DMS79 treated with DMSO at 0.1 percent for 48 hours (cell line): ENCODE measurements at regions not wholly inside any gene's neighbourhood (a gene's known extent, or its start where the extent isn't known, plus 50 kb on each side); places are given as distances from the start of the nearest gene placed in this dataset.

Source experiments
- DNase-seq: peaks from one replicate; lab custom pipeline; 2025; lab: John Stamatoyannopoulos, UW

DNA sequence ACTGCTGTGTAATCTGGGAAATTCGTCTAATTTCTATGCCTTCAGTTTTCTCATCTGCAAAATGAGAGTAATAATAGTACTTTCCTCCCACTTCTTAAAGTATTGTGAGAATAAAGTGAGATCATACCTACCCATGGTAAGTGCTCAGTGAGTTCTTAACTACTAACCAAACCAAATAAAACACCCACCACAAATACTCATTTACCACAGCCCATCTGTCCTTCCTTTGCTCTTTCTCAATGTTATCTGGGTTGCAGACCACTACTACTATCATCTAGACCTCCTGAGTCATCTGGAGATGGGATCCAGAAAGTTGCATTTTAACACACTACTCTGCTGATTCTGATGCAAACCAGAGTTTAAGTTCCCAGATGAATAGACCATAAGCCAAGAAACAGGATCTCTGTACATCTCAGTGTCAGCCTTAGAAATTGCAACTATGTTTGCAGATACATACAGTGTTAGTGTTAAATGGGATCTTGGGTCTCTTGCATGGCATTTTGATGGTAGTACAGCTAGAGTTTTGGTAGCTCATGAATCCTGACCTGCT is 105.4 kb upstream of the ATP10B start:
- DNase-seq: no peak

GRCh38 chr5:160956051-160956450 is 104.0 kb upstream of the ATP10B start:
- DNase-seq: no peak

DNA sequence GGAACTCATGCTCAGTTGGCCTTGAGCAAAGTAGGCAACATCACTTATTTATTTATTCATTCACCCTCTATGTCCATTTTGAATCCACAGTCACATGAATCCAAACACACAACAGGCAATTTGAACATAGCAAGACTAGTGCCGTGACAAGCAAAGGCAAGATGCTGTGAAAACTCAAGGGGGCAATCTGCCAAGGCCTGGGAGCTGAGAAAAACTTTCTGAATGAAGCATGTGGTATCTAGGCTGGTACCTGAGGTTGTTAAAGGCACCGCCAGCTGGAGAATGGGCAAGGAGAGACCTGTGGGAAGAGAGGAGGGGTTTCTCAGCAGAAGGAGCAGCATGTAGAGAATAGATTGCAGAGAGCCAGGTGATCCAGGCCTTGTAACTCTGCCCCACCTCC is 98.3 kb upstream of the ATP10B start:
- DNase-seq: no peak

GRCh38 chr5:160940725-160941124 is 88.7 kb upstream of the ATP10B start:
- no peak for DNase-seq

DNA sequence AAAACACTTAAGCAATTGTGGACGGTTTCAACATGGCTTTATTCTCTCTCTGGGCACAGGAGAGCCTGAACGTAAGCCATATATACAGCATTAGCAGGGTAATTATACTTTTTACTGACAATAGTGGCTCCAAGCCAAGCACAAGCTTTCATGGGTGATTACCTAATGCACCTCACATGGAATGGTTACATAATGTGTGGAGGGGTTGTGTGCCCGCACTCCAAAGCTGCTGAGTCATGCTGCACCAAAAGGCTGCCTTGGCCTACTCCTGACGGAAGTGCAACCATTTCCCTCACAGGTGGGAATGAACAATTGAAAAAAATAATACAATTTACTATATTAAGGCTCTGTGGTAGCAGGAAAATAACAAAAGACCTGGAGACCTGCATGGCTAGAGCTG is 86.5 kb upstream of the ATP10B start:
- peak; percentile 3 for DNase-seq

- no peak for DNase-seq
These were observed 85.6 kb upstream of the ATP10B start for GRCh38 chr5:160937570-160937969.

DNA sequence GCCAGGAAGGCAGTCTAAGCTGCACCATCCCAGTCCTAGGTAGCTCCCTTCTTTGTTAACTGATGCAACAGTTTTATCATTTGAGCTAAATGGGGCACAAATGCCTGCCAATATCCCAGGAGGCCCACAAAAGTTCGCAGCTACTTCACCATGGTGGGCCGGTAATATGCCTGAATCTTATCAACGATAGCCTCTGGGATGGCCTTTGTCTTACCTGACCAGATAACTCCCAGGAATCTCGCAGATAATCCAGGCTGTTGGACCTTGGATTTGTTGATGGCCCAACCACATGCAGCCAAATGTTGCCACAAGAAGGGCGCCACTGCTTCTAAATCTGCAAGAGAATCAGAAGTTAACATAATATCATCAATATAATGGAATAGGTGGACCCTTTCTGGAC is 83.8 kb upstream of the ATP10B start:
- DNase-seq: no peak

DNA sequence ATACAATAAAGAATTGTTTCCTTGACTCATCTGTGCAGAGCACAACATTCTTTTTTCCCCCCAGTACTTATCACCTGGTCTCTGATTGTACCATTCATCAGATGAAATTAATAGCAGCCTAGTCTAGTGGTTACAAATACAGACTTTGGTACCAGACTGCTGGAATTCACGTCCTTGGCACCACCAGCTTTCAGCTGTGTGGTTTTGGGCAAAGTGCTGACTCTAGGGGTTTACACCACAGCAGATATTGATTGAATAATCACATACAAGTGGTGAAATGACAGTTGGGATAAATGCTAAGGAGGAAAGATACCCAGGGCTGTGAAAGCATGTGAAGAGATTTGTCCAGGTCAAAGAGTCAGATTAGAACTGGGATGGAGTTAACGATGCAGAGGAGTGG is 79.3 kb upstream of the ATP10B start:
- DNase-seq: no peak

DNA sequence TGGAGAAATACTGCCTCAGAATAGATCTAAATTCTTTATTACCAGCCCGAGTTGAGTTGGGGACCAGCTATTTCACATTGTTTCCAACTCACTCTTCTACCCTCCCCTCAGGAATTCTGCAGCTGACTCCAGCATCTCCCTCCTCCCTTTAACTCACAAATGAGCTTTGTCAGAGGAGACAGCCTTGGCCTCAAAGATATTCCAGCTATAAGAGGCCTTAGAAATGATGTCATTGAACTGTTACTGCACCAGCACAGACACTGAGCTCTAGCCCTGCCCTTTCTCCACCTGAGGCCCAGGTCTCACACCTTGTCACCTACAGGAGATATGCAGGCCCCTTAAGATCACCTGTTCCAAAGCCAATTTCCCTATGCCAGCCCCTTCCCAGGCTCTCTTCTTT is 78.4 kb upstream of the ATP10B start:
- DNase-seq: no peak

DNA sequence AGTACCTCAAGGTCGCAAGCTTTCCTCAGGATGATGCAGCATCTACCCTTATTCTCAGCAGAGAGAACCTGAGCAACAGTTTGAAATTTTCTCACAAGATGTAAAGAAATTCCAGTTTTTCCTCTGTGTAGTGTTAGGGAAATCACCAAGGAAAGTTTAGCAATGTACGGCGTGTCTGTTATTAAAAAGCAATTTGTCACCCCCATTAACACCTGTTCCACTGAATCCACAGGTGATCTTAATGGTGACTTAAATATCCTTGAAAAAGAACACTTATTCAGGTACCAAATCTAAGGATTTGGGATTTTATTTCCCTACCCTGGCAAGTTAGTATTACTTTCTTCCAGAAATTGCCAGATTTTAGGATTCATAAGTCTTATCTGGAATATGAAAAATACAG is 77.9 kb upstream of the ATP10B start:
- no peak for DNase-seq

GRCh38 chr5:160929360-160929759 is 77.3 kb upstream of the ATP10B start:
- DNase-seq: no peak

DNA sequence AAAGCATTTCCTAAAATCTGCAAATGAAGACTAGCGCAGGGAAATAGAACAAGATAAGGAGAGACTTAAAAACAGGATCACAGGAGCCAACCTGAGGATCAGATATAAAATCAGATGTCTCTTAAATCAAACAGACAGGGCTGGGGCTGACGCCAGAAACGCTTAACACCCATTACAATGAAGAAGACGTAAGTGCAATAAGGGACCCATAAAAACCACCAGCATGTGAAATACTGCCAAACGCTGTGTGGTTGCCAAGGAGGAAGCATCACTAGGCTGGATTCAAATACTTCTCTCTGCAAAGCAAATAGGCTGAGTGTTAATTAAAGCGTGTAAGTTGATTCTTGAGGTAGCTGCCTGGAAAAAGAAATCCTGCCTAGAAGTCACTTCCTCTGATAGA is 74.4 kb upstream of the ATP10B start:
- DNase-seq: peak; percentile 89

- no peak for DNase-seq
These were observed 73.3 kb upstream of the ATP10B start for GRCh38 chr5:160925281-160925680.

GRCh38 chr5:160923936-160924710 is 72.1 kb upstream of the ATP10B start:
- DNase-seq: peak; percentile 16

- no peak for DNase-seq
These were observed 71.4 kb upstream of the ATP10B start for GRCh38 chr5:160923411-160923810.

GRCh38 chr5:160922311-160922710 is 70.3 kb upstream of the ATP10B start:
- DNase-seq: no peak

- no peak for DNase-seq
These were observed 69.6 kb upstream of the ATP10B start for GRCh38 chr5:160921423-160922285.

GRCh38 chr5:160919626-160920025 is 67.6 kb upstream of the ATP10B start:
- no peak for DNase-seq

- no peak for DNase-seq
These were observed 66.4 kb upstream of the ATP10B start for GRCh38 chr5:160918386-160918785.

- no peak for DNase-seq
These were observed 54.1 kb upstream of the ATP10B start for GRCh38 chr5:160906090-160906489.

DNA sequence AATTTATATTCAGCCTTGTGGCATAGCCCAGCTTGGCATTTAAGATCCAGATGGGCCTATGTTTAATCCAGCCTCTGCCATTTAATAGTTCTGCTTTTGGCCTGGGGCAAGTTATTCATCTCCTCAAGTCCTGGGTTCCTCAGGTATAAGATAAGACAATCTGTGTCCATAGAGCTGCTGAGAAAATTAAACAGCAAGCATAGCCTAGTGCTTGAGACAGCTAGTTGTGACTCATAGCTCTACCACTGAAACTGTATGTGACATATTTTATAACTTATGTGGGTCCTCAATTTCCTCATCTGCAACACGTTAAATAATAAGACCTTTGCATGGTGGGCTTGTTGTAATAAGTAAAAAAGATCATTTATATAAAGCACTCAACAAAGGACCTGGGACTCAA is 53.3 kb upstream of the ATP10B start:
- no peak for DNase-seq

DNA sequence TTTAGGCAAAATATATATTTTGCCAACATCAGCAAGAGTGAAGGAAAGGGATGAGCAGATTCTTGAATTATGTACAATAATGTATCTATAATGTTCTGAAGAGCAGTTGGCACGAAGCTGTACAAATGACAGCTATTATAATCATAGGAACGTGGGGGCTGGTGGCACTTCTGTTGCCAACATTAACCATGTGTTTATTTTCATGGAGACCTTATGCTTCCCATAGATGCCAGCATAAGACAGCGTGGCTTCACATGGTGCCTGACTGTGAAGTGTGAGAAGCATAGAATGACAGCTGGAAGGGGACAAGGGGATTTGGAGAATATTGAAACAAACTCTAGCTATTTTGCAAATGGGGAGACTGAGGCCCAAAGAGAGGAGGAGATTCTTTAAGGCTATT is 52.6 kb upstream of the ATP10B start:
- no peak for DNase-seq

DNA sequence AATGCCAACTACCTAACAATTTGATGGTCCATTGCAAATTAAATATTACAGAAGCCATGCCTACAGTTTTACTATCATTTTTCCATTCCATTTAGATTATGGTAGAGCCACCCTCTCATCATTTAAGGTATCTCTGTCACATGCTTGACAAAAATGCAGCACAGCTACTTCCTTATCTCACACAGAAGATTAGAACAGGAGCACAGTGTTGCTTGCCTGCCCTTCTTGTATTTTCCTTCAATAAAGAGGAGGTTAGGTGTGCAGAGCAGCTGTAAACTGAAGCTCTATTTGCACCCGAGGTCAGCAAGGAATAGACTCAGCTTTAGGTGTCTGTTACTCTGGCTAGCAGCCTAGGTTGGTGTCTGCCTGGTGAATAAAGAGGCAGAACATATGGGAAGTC is 51.5 kb upstream of the ATP10B start:
- DNase-seq: no peak
